ENCODE measurements at regions not wholly inside any gene's neighbourhood (a gene's known extent, or its start where the extent isn't known, plus 50 kb on each side); places are given as distances from the start of the nearest gene placed in this dataset.

DNA sequence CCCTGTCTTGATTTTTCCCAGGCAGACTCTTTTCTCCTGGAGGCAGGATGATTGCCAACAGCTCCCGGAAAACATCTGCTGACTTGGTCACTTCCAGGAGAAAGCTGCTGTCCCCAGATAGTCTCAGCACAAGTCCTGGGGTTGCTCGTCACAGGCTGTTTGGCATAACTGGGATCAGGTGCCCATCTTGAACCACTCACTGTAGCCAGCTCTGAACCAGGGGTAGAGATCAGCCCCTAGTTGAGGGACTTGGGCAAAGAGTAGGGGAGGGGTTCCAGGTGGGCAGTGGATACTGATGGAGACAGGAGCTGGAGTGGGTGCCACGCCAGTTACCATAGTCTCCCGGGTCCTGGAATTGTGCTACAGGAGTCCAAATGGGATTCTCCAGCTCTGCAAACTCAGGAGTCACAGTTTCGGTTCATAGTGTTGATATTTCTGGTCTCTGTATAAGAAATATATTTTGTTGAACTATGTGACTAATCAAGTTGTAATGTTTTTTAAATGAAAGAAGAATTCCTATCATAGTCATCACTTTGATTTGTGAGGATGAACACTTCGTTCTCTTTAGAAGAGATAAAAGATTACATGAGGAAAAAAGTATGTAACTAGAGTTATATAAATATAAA is 1154.5 kb downstream of the AACS start:
- H3K27me3 ChIP-seq, result no peaks in the 10 kb centered on the region
- no peak for TF ChIP-seq POLR2A (IDR thresholded peaks at IDR 0.05)
- TF ChIP-seq, protein P1, sequence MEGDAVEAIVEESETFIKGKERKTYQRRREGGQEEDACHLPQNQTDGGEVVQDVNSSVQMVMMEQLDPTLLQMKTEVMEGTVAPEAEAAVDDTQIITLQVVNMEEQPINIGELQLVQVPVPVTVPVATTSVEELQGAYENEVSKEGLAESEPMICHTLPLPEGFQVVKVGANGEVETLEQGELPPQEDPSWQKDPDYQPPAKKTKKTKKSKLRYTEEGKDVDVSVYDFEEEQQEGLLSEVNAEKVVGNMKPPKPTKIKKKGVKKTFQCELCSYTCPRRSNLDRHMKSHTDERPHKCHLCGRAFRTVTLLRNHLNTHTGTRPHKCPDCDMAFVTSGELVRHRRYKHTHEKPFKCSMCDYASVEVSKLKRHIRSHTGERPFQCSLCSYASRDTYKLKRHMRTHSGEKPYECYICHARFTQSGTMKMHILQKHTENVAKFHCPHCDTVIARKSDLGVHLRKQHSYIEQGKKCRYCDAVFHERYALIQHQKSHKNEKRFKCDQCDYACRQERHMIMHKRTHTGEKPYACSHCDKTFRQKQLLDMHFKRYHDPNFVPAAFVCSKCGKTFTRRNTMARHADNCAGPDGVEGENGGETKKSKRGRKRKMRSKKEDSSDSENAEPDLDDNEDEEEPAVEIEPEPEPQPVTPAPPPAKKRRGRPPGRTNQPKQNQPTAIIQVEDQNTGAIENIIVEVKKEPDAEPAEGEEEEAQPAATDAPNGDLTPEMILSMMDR (IDR thresholded peaks at IDR 0.05), result no peak
- H3K9me3 ChIP-seq, result peaks cover 0 to 5% (median 0%) of the 10 kb centered on the region in 4 donors
- no peak for DNase-seq
- H3K4me3 ChIP-seq, result no peak overlapping the region
- H3K27ac ChIP-seq, result no peak overlapping the region
- H3K36me3 ChIP-seq, result no peaks in the 10 kb centered on the region
- H3K4me1 ChIP-seq, result no peaks in the 10 kb centered on the region

DNA sequence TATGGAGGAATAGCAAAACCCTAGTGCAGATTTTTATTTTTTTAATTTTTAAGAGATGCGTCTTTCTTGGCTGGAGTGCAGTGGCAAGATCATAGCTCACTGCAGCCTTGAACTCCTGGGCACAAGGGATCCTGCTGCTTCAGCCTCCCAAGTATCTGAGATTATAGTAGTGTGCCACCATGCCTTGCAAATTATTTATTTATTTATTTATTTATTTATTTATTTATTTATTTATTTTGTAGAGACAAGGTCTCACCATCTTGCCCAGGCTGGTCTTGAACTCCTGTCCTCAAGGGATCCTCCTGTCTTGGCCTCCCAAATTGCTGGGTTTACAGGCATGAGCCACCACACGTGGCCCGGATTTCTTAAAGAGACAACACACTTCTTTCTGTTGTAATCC is 1158.8 kb downstream of the AACS start:
- no peak for DNase-seq
- H3K4me3 ChIP-seq, result no peak overlapping the region
- H3K27ac ChIP-seq, result no peak overlapping the region
- TF ChIP-seq, protein P1 (IDR thresholded peaks at IDR 0.05), result no peak
- no peak for TF ChIP-seq POLR2A (IDR thresholded peaks at IDR 0.05)
- no peaks in the 10 kb centered on the region for H3K36me3 ChIP-seq
- no peaks in the 10 kb centered on the region for H3K4me1 ChIP-seq
- H3K27me3 ChIP-seq, result no peaks in the 10 kb centered on the region
- peaks cover 0 to 5% (median 0%) of the 10 kb centered on the region in 4 donors for H3K9me3 ChIP-seq

DNA sequence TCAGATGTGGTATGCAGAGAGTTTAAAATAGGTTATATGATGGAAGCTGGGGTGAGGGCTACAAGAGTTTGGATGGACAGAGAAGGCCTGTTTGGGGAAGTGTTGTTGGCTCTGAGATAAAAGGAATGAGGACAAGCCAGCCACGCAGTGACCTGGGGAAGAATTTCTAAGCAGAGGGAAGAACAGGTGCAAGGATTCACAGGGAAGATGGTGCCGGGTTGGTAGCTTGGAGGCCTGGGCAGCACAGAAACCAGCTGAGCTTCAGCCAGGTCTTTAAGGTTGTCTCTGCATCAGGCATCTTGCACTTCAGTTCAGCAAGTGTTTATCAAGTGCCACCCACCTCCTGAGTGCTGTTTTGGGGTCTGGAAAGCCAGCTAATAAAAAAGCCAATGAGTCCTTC is 1163.7 kb downstream of the AACS start:
- Histone ChIP-seq H3K36me3 (no peaks in the 10 kb centered on the region), H3K27me3 (no peaks in the 10 kb centered on the region), H3K9me3 (no peaks in the 10 kb centered on the region), H3K4me3 (no peak overlapping the region), H3K4me1 (no peaks in the 10 kb centered on the region), H3K27ac (no peak overlapping the region)
- TF ChIP-seq, protein P1 (IDR thresholded peaks at IDR 0.05), result no peak
- TF ChIP-seq POLR2A (IDR thresholded peaks at IDR 0.05), result no peak
- no peak for DNase-seq

DNA sequence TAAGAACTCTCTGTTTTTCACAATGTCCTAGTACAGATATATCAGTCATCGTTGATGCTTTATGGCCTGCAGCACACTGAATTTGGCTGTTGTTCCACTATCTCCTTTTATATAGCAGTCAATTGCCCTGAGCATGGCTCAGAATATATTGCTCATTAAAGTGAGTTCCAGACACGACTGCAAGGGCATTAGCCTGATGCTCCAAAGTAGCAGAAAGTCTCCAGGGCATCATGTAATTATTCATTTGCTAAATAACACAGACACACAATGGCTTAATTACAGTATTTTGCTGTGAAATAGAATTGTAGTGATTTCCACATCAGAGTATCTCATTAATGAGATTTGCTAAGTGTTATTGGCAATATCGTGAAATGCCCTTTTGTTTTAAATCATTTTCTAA is 1167.5 kb downstream of the AACS start:
- DNase-seq, result no peak
- TF ChIP-seq POLR2A (IDR thresholded peaks at IDR 0.05), result no peak
- TF ChIP-seq, protein P1 (IDR thresholded peaks at IDR 0.05), result no peak
- Histone ChIP-seq H3K36me3 (no peaks in the 10 kb centered on the region), H3K4me3 (no peak overlapping the region), H3K27me3 (no peaks in the 10 kb centered on the region), H3K4me1 (no peaks in the 10 kb centered on the region), H3K27ac (no peak overlapping the region), H3K9me3 (no peaks in the 10 kb centered on the region)

DNA sequence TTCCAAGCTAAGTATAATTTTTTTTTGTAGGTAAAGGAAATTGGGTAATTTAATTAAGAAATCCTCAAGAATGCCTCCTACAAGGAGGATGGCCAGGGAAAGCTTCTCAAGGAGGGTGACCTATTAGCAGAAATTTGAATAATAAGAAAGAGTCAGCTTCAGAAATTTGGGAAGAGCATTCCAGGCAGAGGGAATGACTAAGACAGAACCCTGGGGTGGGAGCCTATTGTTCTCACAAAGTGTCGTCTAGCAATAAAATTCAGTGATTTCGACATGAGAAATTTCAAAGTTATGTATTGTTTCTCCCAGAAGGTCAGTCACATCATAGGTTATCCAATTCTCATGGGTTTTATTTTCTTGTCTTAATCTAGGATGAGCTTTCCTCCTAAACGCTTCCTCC is 1168.4 kb downstream of the AACS start:
- H3K27ac ChIP-seq, result no peak overlapping the region
- TF ChIP-seq POLR2A (IDR thresholded peaks at IDR 0.05), result no peak
- TF ChIP-seq, protein P1 (IDR thresholded peaks at IDR 0.05), result no peak

More for the DNA sequence above, 1168.4 kb downstream of the AACS start:
- H3K27me3 ChIP-seq, result no peaks in the 10 kb centered on the region
- no peak for DNase-seq
- H3K4me1 ChIP-seq, result no peaks in the 10 kb centered on the region
- H3K36me3 ChIP-seq, result no peaks in the 10 kb centered on the region
- H3K9me3 ChIP-seq, result no peaks in the 10 kb centered on the region
- no peak overlapping the region for H3K4me3 ChIP-seq
